ENCODE measurements at regions not wholly inside any gene's neighbourhood (a gene's known extent, or its start where the extent isn't known, plus 50 kb on each side); places are given as distances from the start of the nearest gene placed in this dataset.

GRCh38 chr4:14668296-14668695 is 334.0 kb upstream of the CPEB2 start:
- DNase-seq = no peak

GRCh38 chr4:14669371-14669770 is 332.9 kb upstream of the CPEB2 start:
- no peak for DNase-seq

GRCh38 chr4:14671146-14671545 is 331.1 kb upstream of the CPEB2 start:
- DNase-seq = no peak

- no peak for DNase-seq
Measured at GRCh38 chr4:14675279-14675985, 326.8 kb upstream of the CPEB2 start.

GRCh38 chr4:14679906-14680305 is 322.4 kb upstream of the CPEB2 start:
- no peak for DNase-seq

GRCh38 chr4:14681330-14681729 is 321.0 kb upstream of the CPEB2 start:
- DNase-seq = no peak

- no peak for DNase-seq
Measured at GRCh38 chr4:14693728-14694127, 308.6 kb upstream of the CPEB2 start.

GRCh38 chr4:14695095-14695845 is 307.0 kb upstream of the CPEB2 start:
- DNase-seq = no peak

- no peak for DNase-seq
Measured at GRCh38 chr4:14700083-14700482, 302.2 kb upstream of the CPEB2 start.

- no peak for DNase-seq
Measured at GRCh38 chr4:14700544-14700943, 301.7 kb upstream of the CPEB2 start.

GRCh38 chr4:14701389-14701788 is 300.9 kb upstream of the CPEB2 start:
- DNase-seq = no peak

- no peak for DNase-seq
Measured at GRCh38 chr4:14701896-14702295, 300.4 kb upstream of the CPEB2 start.

- no peak for DNase-seq
Measured at GRCh38 chr4:14708574-14708973, 293.7 kb upstream of the CPEB2 start.

GRCh38 chr4:14711259-14711658 is 291.0 kb upstream of the CPEB2 start:
- no peak for DNase-seq

- DNase-seq = no peak
Measured at GRCh38 chr4:14716691-14717090, 285.6 kb upstream of the CPEB2 start.

- peak; percentile 28 for DNase-seq
Measured at GRCh38 chr4:14719053-14719452, 283.2 kb upstream of the CPEB2 start.

GRCh38 chr4:14726441-14726840 is 275.8 kb upstream of the CPEB2 start:
- DNase-seq = no peak

GRCh38 chr4:14726877-14727361 is 275.4 kb upstream of the CPEB2 start:
- DNase-seq = no peak

- DNase-seq = no peak
Measured at GRCh38 chr4:14729282-14730000, 272.8 kb upstream of the CPEB2 start.

- DNase-seq = no peak
Measured at GRCh38 chr4:14742054-14742453, 260.2 kb upstream of the CPEB2 start.

GRCh38 chr4:14743172-14743571 is 259.1 kb upstream of the CPEB2 start:
- DNase-seq = no peak

GRCh38 chr4:14743601-14744000 is 258.7 kb upstream of the CPEB2 start:
- DNase-seq = no peak

GRCh38 chr4:14744346-14744745 is 257.9 kb upstream of the CPEB2 start:
- no peak for DNase-seq

GRCh38 chr4:14749910-14750309 is 252.4 kb upstream of the CPEB2 start:
- no peak for DNase-seq
